Stimulated activated CD4-positive, alpha-beta T cell treated with anti-CD3 and anti-CD28 coated beads, TNF-alpha, amount 100 ng/mL, for 1 hour (primary cell): ENCODE measurements at regions not wholly inside any gene's neighbourhood (a gene's known extent, or its start where the extent isn't known, plus 50 kb on each side); places are given as distances from the start of the nearest gene placed in this dataset.
"Not testable (repeated sequence)": the region's sequence is repeated elsewhere in the genome, so short reads cannot be mapped to it uniquely, and the experiment has no call there.

Experiments
- DNase-seq, 3 donors: peaks; one replicate each; pipeline ENCODE4 v3.0.0-alpha.2; 2020; ENCODE audit warnings: low read depth in 3 of 3, low spot score in 1 of 3

DNA sequence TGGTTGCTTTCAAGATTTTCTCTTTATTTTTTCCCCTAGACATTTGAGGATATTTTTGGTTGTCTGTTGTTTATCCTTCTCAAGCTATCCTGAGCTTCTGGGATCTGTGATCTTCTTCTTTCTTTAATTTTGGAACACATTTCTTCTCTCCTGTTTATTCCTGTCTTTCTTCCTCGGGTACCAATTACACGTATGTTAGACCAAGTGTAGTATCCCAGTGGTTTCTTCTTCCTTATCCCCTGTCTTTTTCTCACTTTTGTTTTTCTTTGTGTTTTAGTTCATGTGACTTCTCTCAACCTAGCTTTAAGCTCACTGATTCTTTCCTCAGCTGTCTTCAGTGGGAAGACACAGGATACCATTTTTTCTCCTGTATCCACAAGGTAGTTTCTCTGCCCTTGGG is 120.0 kb downstream of the GALR1 start:
- no peak for DNase-seq

- no peak for DNase-seq
These were observed 124.2 kb downstream of the GALR1 start for GRCh38 chr18:77373730-77374445.

GRCh38 chr18:77374446-77374805 is 124.8 kb downstream of the GALR1 start:
- DNase-seq: no peak

DNA sequence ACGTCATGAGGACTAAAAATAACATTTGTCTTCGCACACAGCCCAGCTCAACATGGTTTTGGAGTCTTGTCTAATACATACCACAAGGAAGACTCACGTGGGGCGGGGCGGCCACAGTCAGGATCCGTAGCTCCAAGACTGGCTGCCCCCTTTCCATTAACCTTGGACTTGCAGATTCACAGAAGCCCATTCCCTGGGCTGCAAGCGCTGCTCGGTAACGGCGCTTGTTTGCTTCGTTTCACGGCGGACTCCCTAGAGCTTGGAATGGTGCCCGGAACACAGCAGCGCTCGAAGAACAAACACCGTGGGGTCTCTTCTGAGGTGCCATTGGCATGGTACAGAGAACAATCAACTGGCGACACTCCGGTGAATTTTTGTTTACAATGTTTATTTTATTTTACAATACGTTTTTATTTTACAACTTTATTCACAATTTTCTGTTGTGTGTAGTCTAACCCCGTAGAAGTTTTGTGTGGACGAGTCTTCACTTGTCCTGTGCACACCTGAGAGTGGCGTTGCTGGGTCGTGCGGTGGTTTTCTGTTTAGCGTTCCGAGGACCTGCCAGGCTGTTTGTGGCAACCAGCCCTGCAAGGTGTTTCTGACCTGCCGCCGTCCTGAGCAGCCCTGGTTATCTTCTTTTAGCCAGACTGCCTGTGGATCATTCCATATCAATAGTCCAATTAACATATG is 126.5 kb downstream of the GALR1 start:
- DNase-seq: no peak

- DNase-seq: no peak
These were observed 127.1 kb downstream of the GALR1 start for GRCh38 chr18:77376733-77377094.

DNA sequence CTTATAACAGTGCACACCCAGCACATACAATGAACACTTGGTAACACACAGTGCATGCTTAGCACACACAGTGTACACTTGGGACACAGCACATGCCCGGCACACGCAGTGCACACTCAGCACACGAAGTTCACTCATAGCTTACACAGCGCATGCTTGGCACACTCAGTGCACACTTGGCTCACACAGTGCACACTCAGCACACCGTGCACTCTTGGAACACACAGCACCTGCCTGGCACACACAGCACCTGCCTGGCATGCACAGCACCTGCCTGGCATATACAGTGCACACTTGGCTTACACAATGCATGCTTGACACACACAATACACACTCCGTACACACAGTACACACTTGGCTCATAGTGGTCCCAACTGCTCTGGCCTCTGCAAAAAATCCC is 128.2 kb downstream of the GALR1 start:
- no peak for DNase-seq

DNA sequence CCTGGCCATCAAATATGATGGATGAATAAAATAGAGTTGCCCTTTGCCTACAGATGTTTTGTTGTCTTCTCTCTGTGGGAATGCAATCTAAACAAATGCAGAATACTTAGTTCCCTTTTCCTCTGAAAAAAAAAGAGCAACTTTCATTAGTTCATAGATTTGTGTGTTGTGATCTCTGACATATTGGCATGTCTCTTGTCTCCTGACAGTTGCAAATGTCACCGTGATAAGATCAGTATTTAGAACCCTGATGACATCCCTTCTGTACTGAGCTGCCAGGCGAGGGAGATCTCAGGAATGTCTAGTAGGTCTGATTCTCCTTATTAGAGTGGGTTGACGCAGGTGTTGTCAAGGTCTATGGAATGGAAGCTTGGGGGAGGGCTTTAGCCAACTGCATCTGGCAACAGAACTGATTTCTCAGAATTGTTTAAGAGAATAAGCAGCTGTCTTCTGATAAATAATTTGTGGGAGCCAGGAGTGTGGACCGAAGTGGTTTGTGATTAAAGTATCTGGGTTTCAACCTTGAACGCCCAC is 130.4 kb downstream of the GALR1 start:
- DNase-seq: no peak

- DNase-seq: no peak
These were observed 131.0 kb downstream of the GALR1 start for GRCh38 chr18:77380695-77381094.

- DNase-seq: no peak
These were observed 142.7 kb downstream of the GALR1 start for GRCh38 chr18:77392321-77392720.

GRCh38 chr18:77393519-77393918 is 143.9 kb downstream of the GALR1 start:
- no peak for DNase-seq

DNA sequence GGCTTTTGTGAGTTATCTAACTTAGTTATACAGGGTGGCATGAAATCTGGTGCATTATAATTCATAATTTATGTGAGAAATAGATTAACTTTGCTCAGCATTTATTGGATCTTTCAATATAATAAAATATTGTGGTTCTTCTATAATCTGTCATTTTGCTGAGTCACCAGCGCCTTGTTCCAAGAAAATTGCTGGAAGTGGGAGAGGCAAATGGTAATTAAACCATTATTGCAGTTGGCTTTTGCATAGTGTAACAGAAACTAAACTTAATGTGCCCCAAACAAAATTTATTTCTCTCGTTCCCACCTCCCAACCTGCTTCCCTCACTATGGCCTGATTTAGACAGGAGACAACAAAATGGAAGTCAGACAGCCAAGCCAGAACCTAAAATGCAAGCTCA is 146.3 kb downstream of the GALR1 start:
- DNase-seq: no peak

DNA sequence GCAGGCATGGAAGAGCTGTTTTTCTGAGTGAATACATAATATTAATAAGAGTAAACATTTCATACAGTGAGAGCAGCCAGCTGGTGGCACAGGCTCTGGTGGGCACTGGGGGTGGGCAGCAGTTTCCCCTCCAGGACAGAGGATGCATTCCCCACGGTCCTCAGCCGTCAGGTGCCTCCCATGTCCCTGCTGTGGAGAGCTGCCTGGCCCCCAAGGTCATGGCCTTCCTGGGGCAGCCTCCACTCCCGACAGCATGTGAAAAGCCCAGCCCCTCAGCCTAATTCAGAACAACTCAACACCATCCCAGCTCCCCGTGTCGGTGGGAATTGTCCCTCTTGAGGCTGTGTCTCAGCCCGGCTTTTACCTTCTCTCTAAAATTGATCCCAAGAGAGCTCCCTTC is 147.4 kb downstream of the GALR1 start:
- DNase-seq: no peak

DNA sequence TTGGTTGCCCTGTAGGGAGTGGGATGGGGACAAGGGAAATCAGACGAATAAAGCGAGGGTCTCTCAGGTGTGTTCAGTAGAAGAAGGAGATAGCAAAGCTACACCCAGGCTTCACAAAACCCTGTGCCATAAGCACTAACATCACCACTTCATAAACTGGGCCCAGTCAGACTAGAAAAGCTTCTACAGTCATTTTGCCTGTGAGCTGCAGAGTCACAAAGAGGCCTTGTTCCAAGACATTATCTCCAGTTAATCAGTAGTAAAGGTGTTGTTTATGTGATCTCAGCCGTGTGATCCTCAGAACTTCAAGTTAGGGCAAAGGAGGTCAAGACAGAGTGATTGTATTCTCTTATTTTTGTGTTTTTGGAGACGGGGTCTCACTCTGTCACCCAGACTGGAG is 148.0 kb downstream of the GALR1 start:
- no peak for DNase-seq

GRCh38 chr18:77400561-77400960 is 150.9 kb downstream of the GALR1 start:
- DNase-seq: no peak

DNA sequence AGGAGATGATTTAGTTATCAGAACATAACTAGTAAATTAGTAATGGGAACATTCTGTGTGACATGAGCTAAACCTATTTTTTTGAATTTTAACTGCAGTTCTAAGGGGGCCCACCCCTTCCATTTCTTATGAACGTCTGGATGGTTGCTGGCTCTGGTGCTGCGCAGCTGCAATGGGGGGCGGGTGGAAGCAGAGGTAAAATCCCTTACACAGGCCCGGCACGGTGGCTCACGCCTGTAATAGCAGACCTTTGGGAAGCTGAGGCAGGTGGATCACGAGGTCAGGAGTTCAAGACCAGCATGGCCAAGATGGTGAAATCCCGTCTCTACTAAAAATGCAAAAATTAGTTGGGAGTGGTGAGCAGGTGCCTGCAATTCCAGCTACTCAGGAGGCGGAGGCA is 151.5 kb downstream of the GALR1 start:
- no peak for DNase-seq

DNA sequence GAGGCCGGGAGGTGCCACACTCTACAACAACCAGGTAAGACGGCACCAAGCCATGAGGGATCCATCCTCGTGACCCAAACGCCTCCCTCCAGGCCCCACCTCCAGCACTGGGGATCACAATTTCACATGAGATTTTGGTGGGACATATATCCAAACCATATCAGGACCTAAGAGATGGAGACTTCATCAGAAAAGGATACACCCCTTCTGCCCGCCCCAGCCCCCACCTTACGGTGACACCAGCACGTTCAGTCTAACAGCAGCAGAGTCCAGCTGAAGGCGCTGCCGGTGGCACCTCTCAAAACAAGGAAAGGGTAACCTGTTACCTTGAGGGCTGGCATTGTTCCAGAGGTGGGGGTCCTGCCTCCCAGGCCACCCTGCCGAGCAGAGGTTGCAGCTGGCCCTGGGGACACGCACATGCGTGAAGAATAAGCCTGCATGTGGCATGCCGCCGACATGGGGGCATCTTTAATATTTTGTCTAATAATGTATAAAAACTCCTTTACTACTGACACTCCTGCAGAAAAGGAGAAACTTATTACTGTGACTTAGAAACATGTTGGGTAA is 154.4 kb downstream of the GALR1 start:
- DNase-seq: no peak

DNA sequence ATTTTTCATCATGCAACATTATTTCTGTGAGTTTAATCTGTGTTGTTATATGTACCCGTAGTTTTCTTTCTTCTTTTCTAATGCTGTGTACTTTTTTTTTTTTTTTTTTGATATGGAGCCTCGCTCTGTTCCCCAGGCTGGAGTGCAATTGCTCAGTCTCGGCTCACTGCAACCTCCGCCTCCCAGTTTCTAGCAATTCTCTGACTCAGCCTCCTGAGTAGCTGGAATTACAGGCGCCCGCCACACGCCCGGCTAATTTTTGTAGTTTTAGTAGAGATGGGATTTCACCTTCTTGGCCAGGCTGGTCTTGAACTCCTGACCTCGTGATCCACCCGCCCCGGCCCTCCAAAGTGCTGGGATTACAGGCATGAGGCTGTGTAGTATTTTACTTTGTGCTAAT is 155.4 kb downstream of the GALR1 start:
- no peak for DNase-seq

- DNase-seq: no peak
These were observed 158.1 kb downstream of the GALR1 start for GRCh38 chr18:77407733-77408132.

DNA sequence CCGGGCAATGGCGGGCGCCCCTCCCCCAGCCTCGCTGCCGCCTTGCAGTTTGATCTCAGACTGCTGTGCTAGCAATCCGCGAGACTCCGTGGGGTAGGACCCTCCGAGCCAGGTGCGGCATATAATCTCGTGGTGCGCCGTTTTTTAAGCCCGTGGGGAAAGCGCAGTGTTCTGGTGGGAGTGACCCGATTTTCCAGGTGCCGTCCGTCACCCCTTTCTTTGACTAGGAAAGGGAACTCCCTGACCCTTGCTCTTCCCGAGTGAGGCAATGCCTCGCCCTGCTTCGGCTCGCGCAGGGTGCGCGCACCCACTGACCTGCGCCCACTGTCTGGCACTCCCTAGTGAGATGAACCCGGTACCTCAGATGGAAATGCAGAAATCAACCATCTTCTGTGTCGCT is 171.9 kb downstream of the GALR1 start:
- DNase-seq: not testable (repeated sequence)

GRCh38 chr18:77422974-77423867 is 173.6 kb downstream of the GALR1 start:
- DNase-seq: no peak

DNA sequence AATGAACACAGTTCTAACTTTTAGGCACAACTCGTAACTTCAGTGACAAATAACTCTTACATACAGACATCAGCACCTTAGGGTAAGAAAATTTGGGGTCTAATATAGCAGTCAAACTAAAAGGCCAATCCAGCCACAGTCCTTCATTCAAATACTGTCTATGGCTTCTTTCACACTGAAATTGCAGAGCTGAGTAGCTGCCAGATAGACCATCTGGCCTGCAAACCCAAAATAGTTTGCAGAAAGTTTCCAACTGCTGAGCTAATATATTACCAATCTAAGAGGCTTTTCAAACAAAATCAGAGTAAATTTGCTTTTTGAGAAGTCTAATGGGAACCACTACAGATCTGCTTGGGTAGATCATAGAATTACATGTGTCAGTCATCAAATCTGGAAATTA is 183.4 kb downstream of the GALR1 start:
- no peak for DNase-seq

DNA sequence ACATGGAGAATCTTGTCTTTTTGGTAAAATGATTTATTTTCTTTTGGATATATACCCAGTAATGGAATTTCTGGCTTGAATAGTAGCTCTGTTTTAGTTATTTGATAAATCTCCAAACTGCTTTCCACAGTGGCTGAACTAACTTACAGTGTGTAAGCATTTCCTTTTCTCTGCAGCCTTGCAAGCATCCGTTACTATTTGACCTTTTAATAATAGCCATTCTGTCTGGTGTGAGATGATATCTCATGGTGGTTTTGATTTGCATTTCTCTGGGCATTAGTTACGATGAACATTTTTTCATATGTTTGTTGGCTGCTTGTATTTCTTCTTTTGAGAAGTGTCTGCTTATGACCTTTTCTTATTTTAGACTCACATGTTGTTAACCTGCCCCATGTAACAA is 190.2 kb downstream of the GALR1 start:
- DNase-seq: no peak
